Lung microvascular endothelial cell (primary cell): ENCODE measurements at regions not wholly inside any gene's neighbourhood (a gene's known extent, or its start where the extent isn't known, plus 50 kb on each side); places are given as distances from the start of the nearest gene placed in this dataset.

Source experiments
- DNase-seq, 2 donors: peaks; one replicate each; pipeline versions ENCODE4 v3.0.0 to v3.0.0-alpha.2; 2010; ENCODE audit warnings: low read depth in 2 of 2

DNA sequence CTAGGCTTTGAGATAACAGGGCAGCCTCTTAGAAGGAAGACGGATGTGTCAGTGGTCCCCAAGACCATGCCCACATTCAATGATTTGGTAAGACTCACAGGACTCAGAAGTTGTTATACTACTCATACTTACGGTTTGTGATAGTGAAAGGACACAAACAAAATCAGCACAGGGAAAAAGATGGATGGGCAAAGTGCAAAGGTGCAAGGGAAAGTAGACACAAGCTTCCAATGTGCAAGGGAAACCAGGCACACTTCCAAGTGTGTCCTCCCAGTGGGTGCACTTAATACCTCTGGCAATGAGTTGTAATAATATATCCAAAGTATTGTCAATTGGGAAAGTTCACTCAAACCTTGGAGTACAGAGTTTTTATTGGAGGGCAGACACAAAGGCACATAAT is 53.8 kb upstream of the VCX start:
- no peak for DNase-seq

DNA sequence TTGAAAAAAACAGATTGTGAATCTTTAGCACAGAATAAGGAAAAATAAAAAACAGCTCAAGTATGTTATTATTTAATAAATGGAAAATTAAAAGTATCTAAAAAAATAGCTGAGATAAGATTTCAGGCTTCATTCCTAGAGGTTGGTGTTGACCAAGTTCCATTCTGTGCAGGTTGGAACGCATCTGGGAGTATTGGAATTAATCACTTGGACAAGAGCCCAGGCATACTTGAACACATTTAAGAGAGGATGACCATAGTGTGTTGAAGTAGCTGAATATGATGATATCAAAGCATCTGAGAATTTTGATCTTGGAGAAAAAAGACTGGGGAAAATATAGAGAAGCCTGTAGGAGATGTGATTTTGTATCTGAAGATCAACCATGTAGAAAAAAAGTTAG is 54.6 kb upstream of the VCX start:
- DNase-seq = no peak

DNA sequence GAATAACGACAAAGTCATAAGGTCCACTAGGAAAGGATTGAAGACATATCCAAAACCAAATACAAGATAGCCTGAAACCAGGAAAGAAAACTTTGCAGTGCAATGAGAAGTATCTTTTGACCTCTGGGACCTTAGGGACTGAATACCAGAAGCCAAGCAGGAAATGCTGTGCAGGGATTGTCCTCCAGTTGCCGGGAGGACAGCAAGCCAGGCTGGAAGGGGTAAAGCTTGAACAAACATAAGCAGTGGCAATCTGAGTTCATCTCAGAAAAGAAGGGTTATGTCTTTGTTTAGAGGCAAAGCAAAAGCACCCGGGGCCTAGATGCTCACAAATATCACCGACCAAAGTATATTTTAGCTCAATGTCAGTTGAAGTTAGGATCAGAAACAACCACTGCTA is 55.3 kb upstream of the VCX start:
- no peak for DNase-seq

DNA sequence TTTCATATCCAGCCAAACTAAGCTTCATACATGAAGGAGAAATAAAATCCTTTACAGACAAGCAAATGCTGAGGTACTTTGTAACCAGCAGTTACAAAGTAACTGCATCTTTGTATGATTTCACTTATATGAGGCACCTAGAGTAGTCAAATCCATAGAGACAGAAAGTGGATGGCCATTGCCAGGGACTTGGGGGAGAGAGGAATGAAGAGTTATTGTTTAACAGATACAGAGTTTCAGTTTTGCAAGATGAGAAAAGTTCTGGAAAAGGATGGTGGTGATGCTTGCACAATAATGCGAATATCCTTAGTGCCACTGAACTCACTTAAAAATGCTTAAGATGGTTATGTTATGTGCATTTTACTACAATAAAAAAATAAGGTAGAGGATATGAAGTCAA is 58.4 kb upstream of the VCX start:
- no peak for DNase-seq

DNA sequence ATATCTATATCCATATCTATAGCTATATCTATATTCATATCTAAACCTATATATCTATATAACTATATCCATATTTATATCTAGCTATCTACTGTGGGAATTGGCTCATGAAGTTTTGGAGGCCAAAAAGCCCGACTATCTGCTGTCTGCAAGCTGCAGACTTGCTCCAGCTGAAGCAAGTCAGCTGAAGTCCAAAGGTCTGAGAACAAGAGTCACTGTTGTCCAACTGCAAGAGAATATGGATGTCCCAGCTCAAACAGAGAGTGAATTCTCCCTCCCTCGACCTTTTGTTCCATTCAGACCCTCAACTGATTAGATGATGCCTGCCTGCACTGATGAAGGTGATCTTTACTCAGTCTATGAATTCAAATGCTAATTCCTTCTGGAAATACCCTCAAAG is 63.3 kb upstream of the VCX start:
- no peak for DNase-seq

DNA sequence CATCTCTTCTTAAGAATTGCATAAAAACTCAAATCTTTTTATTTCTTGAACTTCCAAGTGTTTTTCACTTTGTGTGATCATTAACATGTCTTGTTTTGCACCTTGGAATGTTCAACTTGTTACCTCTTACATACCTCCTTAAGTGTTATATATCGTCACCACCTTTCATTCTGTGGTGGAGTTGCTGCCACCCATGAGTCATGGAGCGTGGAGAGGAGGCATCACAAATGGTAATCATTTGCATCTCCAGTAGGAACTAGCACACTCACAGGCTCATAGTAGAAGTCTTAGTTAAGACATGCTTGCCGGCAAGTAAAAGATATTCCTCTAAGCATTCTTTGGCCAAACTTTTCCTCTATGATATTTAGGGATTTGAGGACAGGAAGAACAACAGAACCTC is 67.0 kb upstream of the VCX start:
- no peak for DNase-seq

DNA sequence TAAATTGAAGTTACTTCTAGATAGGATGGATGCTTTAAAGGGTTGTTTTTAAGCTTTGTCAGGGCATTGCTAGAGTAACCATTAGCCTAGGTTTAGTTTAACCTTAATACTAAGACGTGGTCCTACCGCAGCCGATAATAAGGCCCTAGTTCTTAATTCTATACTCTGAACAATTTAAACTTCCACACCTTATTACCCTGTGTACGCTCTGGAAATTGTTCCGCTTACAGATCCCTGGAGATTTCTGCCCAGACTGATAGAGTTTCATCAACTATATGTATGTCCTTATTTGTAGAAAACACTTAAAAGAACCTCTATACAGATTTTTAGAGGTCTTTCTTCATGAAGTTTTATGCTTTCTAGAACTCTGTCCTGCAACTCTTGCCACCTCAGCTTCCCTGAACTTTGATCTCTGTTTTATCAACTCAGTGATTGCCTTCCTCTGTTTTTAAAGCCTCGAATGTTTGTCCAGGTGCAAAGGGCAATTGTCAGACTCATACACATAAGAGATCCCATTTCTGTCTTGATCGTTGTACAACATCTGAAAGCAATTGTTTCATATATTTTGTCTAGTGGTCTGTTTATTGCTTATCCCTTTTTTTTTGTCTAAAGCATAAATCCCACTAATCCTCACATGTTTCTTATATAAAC is 71.1 kb upstream of the VCX start:
- no peak for DNase-seq

DNA sequence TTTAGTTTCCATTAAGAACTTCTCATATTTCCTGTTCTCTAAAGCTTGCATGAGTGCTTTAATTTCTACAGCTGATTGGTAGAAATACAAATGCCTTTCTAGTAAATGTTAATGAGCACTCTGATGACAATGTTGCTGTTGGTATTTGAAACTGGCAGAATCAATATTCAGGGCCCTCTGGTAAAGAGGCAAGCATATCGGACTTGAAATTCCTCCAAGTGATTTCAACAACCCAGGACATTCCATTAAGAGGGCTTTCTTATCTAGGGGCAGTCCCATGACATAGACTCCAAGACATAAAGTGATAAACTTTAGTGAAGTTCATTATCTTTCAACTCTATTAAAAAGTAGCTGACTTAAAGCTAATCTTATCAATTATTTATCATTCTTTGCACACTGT is 83.1 kb upstream of the VCX start:
- no peak for DNase-seq

DNA sequence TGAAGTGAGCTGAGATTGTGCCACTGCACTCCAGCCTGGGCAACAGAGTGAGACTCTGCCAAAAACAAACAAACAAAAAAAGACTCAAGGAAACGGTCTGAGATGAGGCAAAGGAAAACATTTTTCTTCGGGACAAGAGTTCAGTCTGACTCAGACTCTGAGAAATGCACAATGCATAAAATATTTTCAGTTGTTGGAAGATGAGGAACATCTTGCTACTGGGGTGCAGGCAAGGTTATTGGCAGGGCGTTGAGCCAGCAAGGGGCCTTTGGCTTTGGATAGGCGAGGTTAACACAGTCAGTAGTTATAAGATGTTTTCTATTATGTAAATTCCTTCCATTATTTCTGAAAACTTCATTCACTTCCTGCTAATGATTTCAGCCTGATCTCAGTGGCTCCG is 96.1 kb upstream of the VCX start:
- DNase-seq = peak in 1 of 2 donors; percentile 0

DNA sequence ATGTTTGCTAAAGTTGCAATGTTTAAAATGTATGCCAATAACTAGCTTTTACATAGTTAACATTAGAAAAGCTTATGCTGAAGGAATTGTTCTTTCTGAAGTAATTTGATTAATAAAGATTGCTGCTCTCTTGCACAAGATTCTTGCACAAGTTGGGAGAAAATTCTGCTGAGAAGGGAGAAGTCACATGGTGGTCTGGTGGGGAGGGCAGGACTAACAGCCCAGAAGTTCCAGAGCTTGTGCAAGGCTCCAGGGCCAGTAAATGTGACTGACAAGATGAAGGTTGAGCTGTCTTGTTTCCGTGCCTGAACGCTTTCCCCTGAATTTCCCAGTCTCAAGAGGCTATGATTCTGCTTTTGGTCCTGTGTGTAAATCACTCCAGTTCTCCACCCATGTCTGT is 112.9 kb upstream of the VCX start:
- DNase-seq = no peak

DNA sequence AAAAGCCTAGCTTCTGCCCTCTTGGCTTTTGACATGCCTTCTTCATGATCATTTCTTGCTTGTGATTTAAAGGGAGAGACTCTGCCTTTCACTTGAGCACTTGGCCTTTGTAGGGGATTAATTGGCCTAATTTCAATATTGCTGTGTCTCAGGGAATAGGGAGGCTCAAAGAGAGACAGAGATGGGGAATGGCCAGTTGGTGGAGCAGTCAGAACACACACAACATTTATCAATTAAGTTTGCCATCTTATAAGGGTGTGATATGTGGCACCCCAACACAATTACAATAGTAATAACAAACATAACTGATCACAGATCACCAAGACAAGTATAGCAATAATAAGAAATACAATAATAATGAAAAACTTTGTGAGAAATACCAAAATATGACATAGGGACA is 122.5 kb upstream of the VCX start:
- no peak for DNase-seq

DNA sequence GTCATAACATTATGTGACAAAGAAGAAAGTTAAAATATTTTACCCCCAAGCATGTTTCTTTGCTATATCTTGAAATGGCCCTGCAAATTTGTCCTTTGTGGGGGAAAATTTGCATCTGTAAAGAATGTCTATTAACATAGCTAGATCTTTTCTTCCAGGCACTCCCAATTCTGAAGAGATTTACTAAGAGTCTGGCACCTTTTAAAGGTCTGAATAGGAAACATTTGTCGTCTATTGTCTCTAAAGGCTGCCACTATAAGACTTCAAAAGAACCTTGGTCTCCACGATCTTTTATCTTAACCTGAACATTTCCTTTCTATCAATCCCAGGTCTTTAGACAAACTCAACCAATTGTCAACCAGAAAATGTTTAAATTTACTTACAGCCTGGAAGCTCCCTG is 128.6 kb upstream of the VCX start:
- DNase-seq = no peak

DNA sequence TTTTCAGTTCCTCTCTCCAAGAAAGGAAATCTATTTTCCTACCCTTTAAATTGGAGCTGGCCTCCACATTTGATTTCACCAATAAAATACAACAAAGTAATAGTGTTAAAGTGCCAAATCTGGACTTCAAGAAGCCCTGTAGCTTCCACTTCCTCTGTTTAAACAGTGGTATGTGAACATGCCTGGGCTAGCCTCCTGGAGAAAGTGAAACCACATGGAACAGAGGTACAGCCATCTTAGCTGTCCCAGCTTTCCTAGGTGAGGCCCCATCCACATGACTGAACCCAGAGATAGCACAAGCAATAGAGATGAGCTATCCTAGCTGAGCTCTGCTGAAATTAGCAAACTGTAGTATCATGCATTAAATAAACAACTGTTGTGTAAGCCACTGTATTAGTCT is 131.8 kb upstream of the VCX start:
- DNase-seq = peak in 1 of 2 donors; percentile 2

DNA sequence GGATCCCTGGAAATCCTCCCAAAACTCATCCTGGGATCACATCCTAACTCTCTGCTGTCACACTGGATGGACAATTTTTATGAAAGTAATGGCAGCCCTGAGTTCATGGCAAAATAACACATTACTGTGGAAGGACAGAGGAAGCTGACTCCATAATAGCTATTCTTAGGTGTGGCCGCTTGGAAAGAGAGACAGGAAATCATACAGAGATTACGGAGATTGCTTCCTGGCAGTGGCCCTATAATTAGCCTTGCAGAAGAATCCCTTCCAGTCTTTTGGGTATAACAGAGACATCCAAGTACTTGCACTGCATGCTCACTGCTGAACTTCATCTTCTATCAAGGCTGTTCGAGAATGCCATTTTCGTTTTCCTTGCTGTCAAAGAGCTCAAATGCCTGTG is 133.1 kb upstream of the VCX start:
- DNase-seq = peak in 1 of 2 donors; percentile 1

DNA sequence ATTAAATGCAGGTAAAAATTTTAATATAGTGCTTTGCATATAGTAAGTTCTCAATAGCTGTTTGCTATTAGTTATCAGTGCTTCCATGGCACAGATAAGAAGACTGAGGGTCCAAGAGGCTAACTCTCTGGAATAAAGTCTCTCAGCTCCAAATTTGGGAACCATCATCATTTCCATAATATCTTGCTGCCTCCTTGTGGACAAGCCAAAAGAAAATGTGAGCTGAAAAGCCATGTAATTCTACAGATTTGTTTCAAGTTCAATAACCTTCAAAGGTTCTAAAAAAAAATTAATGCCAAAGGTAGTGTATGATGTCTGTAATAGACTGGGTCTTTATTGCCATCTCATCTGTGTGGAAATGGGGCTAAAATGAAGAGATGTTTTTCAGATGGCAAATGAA is 136.9 kb upstream of the VCX start:
- peak; percentile 1 to 3 for DNase-seq

DNA sequence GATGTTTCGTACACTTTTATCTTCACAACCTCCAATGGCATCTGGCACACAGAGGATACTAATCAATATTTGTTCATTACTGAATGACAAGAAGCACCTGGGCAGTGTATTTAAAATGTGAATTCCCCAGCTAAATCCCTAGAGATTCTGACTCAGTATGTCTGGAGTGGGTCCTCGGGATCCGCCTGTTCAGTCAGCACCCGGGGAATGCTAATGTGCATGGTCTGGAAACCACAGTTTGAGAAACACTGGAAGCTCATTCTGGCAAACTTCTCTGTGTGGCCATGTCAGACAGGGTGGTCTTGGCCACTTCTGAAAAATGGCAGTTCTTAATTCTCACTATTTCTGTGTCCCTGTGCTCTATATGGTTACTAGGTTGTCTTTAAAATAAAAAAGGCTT is 138.8 kb upstream of the VCX start:
- DNase-seq = no peak

DNA sequence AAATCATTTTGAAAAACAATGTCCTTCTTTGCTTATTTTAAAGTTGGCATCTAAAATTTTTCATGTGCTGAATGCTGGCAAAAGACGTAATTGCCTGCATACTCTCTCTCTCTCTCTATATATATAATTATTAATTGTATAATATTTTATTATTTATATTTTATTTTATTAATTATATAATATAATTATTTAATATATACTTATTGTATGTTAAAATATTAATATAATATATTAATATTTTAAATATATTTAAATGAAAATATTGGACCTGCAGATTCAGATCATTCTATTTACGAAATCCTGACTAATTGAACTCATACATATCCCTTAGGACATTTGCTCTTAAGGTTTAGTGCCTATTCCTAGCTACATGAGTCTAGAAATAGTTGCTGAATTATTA is 144.7 kb upstream of the VCX start:
- DNase-seq = no peak

DNA sequence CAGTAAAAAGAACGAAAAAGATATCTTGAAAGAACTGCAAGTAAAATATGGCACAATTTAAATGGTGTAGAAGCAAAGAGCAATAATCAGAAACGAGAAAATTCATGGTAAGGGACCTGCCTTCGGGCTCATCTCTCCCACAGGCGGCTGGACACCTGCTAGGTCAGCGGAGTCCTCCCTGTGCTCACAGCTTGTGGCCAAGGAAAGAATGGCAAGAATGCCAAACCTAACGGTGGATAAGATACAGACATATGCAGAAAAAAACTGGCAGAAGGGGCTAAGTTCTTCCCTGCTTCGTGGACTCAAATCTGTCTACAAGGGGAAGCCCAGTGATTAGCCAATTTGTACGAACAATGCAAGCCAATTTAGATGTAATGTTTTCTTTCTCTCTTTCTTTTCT is 152.1 kb upstream of the VCX start:
- no peak for DNase-seq

DNA sequence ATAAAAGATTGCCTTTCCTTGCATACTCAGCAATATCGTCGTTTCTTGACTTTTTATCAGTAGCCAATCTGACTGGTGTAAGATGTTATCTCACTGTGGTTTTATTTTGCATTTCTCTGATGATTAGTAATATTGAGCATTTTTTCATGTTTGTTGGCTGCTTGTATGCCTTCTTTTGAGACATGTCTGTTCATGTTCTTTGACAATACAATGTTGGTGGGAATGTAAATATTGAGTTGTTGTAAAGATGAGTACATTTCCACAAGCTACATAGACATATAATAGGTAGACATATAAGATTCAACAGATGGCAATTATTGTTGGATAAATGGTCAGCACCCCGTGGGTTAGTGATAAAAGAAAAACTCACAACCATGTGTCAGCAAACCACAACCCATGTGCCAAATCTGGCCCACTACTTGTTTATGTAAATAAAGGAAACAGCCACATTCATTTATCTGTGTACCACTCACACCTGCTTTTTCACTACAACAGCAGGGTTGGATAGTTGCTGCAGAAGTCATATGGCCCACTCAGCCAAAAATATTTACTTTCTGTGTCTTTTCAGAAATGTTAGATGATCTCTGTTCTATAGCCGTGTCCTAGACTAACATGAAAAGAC is 153.1 kb upstream of the VCX start:
- DNase-seq = no peak

DNA sequence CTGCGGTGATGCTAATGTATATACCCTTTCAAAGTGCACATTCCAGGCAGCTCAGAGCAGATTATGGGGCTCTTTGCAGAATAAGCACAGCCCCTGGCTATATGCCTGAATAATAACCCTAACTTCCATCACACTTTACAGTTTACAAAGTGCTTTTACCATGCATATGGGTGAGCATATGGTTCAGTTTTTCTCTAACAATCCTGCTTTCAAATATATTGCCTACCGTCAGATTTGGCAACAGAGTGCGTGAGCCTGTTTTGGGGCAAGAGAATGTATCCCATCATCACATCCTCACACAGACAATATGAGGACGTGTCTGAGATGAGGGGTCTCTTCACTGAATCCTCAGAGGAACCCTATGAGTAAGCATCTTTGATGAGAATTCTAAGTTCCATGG is 162.8 kb upstream of the VCX start:
- no peak for DNase-seq

DNA sequence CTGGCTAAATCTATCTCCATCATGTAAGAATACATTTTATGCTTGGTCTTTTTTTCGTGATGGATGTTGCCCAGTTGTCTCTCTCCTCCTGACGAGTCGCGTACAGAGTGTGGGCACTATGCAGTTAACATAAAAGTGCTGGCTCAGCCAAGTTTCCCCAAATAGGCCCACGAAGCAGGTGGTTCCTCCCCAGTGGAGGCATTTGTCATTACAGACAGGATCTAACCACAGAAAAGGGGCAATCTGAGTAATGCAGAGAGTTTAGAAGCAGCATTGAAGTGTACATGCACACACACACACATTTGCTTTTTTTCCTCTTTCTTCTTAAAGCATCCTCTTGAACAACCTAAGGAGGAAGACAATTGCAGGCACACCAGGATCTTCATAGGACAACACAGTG is 188.7 kb upstream of the VCX start:
- no peak for DNase-seq

DNA sequence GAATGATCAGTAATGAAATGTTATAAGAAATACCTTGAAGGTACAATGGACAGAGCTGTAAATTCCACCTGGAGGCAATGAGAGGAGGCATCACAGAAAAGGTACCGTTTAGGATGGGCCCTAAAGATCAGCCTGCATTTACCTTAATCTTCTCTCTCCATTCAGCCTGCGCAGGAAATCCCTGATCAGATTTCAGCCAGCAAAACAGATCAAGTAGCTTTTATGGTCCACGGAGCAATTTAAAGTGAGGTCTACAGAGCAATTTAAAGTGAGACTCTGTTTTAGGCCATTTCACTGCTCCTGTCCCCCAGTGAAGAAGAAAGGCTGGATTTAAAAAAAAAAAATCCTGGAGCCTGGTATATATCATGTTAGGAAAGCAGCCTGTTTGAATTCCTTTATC is 195.1 kb upstream of the VCX start:
- no peak for DNase-seq

DNA sequence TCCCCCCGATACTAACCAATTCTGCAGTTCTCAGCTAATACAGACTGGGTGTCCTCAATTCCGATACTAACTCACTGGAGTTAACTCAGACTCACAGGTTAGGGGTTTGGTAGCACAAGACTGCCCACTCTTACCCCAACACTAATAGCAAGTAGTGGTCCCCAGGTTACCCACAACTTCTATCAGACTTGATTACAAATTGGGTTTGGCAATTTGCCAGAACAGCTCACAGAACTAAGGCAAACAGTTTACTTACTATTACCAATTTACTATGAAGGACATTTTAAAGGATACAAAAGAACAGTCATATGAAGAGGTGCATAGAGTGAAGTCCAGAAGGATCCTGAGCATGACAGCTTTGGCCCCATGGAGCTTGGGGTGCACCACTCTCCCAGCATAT is 201.8 kb upstream of the VCX start:
- DNase-seq = no peak

DNA sequence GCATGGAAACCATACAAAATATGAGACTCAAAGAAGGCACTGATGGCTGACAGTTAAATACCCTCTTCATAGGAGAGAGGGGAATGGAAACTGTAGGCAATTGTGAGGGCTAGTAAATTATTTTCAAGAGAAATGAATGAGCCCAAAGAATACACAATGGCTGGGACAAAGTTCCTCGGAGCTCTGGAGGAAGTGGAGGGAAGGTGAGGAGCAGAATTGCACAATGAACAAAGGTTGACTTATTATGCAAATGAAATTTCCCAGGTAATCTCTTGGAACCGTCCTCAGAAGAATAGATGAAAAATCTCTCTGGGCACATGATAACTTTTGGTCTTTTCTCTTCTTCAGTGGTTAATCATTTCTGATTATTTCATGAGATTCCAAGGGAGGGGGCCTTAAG is 202.6 kb upstream of the VCX start:
- no peak for DNase-seq
